Neuronal stem cell (in vitro differentiated cells): ENCODE measurements at regions not wholly inside any gene's neighbourhood (a gene's known extent, or its start where the extent isn't known, plus 50 kb on each side); places are given as distances from the start of the nearest gene placed in this dataset.

Experiments
- DNase-seq: peaks from one replicate; pipeline ENCODE4 v3.0.0-alpha.2; 2013; ENCODE audit warnings: low spot score
- H2AFZ ChIP-seq: one replicate; pipeline ENCODE4 v1.6.1; 2013; ENCODE audit warnings: mild to moderate bottlenecking, low read length, inconsistent platforms
- H2AK5ac ChIP-seq: 2 replicates; pipeline ENCODE4 v1.6.1; 2013; ENCODE audit warnings: low read depth, mild to moderate bottlenecking, inconsistent platforms, low read length, moderate library complexity, mixed read lengths
- H2BK120ac ChIP-seq: 2 replicates; pipeline ENCODE4 v1.6.1; 2013; ENCODE audit warnings: low read depth, mild to moderate bottlenecking, inconsistent platforms, low read length, moderate library complexity, mixed read lengths
- H2BK12ac ChIP-seq: one replicate; pipeline ENCODE4 v1.6.1; 2013; ENCODE audit warnings: low read length, inconsistent platforms
- H2BK15ac ChIP-seq: 2 replicates; pipeline ENCODE4 v1.6.1; 2013; ENCODE audit warnings: mild to moderate bottlenecking, low read length, inconsistent platforms, mixed read lengths
- H2BK5ac ChIP-seq: one replicate; pipeline ENCODE4 v1.6.1; 2013; ENCODE audit warnings: inconsistent platforms, mild to moderate bottlenecking, low read length, moderate library complexity
- H3K14ac ChIP-seq: one replicate; pipeline ENCODE4 v1.6.1; 2013; ENCODE audit warnings: low read length, inconsistent platforms
- H3K18ac ChIP-seq: 2 replicates; pipeline ENCODE4 v1.6.1; 2013; ENCODE audit warnings: low read length, inconsistent platforms
- H3K23ac ChIP-seq: 2 replicates; pipeline ENCODE4 v1.6.1; 2013; ENCODE audit warnings: low read depth, mild to moderate bottlenecking, mixed read lengths, low read length, inconsistent platforms; ENCODE audit not compliant: poor library complexity
- H3K27ac ChIP-seq: replicated peaks from 3 replicates; pipeline ENCODE4 v1.5.1; 2013; ENCODE audit warnings: low read length, inconsistent platforms
- H3K27me3 ChIP-seq, 3 experiments: 2 replicates each; pipeline ENCODE4 v1.6.1; 2013; ENCODE audit warnings: low read length in 3 of 3, mild to moderate bottlenecking in 2 of 3, inconsistent platforms in 1 of 3, low read depth in 1 of 3, mixed read lengths in 1 of 3, moderate library complexity in 1 of 3; ENCODE audit not compliant: control insufficient read depth in 3 of 3, insufficient read depth in 3 of 3
- H3K36me3 ChIP-seq, 2 donors: replicated peaks in 1 of 2; 2 replicates each; pipeline ENCODE4 v1.6.1; 2013; ENCODE audit warnings: low read length in 2 of 2; ENCODE audit not compliant: control insufficient read depth in 2 of 2, insufficient read depth in 2 of 2
- H3K4ac ChIP-seq: 2 replicates; pipeline ENCODE4 v1.6.1; 2013; ENCODE audit warnings: inconsistent platforms, mild to moderate bottlenecking, low read length, moderate library complexity
- H3K4me1 ChIP-seq, 2 donors: 1 replicate in 1 of 2; 2 replicates in 1 of 2; pipeline ENCODE4 v1.6.1; 2013; ENCODE audit warnings: low read length in 2 of 2, low read depth in 1 of 2; ENCODE audit not compliant: control insufficient read depth in 2 of 2, insufficient read depth in 1 of 2
- H3K4me2 ChIP-seq: one replicate; pipeline ENCODE4 v1.6.1; 2013; ENCODE audit warnings: mild to moderate bottlenecking, low read length, inconsistent platforms; ENCODE audit not compliant: insufficient read depth, poor library complexity, severe bottlenecking
- H3K4me3 ChIP-seq, 2 donors: 2 replicates each; pipeline ENCODE4 v1.5.1; 2013; ENCODE audit warnings: low read length in 2 of 2, mild to moderate bottlenecking in 2 of 2, inconsistent platforms in 1 of 2, moderate library complexity in 1 of 2
- H3K79me1 ChIP-seq: one replicate; pipeline ENCODE4 v1.6.1; 2013; ENCODE audit warnings: low read depth, mild to moderate bottlenecking, inconsistent platforms, low read length, moderate library complexity
- H3K9ac ChIP-seq: one replicate; pipeline ENCODE4 v1.6.1; 2013; ENCODE audit warnings: mild to moderate bottlenecking, low read depth, low read length, inconsistent platforms; ENCODE audit not compliant: poor library complexity
- H3K9me3 ChIP-seq, 2 donors: replicated peaks in 1 of 2; 2 replicates each; pipeline versions ENCODE3 to v1.6.1; 2013; ENCODE audit warnings: low read length in 2 of 2, mild to moderate bottlenecking in 2 of 2, inconsistent platforms in 1 of 2, low read depth in 1 of 2, mixed read lengths in 1 of 2, moderate library complexity in 1 of 2; ENCODE audit not compliant: control insufficient read depth in 2 of 2, insufficient read depth in 1 of 2
- H4K8ac ChIP-seq: one replicate; pipeline ENCODE4 v1.6.1; 2013; ENCODE audit warnings: low read depth, mild to moderate bottlenecking, inconsistent platforms, low read length, moderate library complexity
- H4K91ac ChIP-seq: one replicate; pipeline ENCODE4 v1.6.1; 2013; ENCODE audit warnings: low read length, low read depth, mild to moderate bottlenecking, inconsistent platforms; ENCODE audit not compliant: poor library complexity
- WGBS, 2 donors: extraction: QIAGEN DNeasy Blood & Tissue Kit; methylation state at CpG; one replicate each; pipeline ENCODE4 v1.1.7; 2013; ENCODE audit warnings: missing lambda C conversion rate in 2 of 2, mixed read lengths in 1 of 2; ENCODE audit not compliant: insufficient read length in 2 of 2, insufficient replicate concordance in 1 of 2; ENCODE audit errors: extremely low coverage in 2 of 2; 5-methylcytosine and 5-hydroxymethylcytosine counted together

DNA sequence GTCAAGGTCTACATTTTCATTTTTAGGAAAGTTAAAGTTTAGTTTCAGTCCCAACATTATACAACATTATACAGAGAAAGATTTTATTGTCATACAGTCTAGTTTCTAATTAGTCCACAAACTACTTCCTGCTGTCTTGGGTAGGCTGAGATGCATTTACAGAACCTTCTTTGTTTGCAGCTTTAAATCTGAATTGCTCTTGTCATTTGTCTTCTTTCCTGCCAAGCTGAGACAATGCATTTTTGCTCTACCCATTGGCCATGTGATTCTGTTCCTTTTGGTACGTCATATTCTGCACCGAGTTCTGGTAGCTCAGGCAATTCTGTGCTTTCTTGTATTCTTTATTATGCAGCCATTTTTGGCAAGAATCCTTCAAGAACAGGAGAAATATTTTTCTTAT, 228.5 kb downstream of the ATP23 start:
- Histone ChIP-seq H3K4me1 (no peaks in the 10 kb centered on the region), H2BK15ac (no peak overlapping the region), H3K18ac (no peak overlapping the region), H3K4ac (no peak overlapping the region), H3K4me2 (no peak overlapping the region), H3K4me3 (no peak overlapping the region), H2BK5ac (no peak overlapping the region), H3K27ac (no peak overlapping the region), H2AK5ac (no peak overlapping the region), H3K23ac (no peak overlapping the region), H2AFZ (no peak overlapping the region), H2BK120ac (no peak overlapping the region), H3K14ac (no peak overlapping the region), H4K8ac (no peak overlapping the region), H3K79me1 (no peaks in the 10 kb centered on the region), H4K91ac (no peak overlapping the region), H3K9ac (no peak overlapping the region), H3K36me3 (no peaks in the 10 kb centered on the region), H3K9me3 (no peaks in the 10 kb centered on the region), H2BK12ac (no peak overlapping the region), H3K27me3 (no peaks in the 10 kb centered on the region)
- WGBS, 2 donors, result no CpG with 5 or more reads among the region's 2 CpGs
- no peak for DNase-seq

DNA sequence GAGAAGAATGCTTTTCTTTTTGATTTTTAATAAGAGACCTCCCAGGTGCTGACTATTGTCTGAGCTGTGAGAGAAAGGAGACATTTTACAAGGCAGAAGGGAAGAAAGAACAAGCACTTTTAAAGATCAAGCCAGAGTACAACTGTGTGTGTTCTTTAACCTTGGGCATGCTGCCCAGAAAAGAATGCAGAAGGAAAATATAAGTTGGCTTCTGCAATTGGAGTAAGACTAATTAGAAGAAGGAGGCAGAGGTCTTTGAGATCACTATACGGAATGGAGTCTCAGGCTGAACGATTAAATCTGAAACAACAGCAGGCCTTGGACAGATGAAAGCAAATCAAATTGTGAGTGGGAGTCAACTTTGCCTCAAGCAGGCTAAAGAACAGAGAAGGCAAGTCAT, 230.5 kb downstream of the ATP23 start:
- Histone ChIP-seq H3K4me2 (no peak overlapping the region), H3K4me1 (no peaks in the 10 kb centered on the region), H2AFZ (no peak overlapping the region), H4K91ac (no peak overlapping the region), H3K79me1 (no peaks in the 10 kb centered on the region), H2BK5ac (no peak overlapping the region), H2BK120ac (no peak overlapping the region), H3K27me3 (no peaks in the 10 kb centered on the region), H3K18ac (no peak overlapping the region), H3K23ac (no peak overlapping the region), H4K8ac (no peak overlapping the region), H3K27ac (no peak overlapping the region), H2BK15ac (no peak overlapping the region), H2AK5ac (no peak overlapping the region), H3K4ac (no peak overlapping the region), H3K9ac (no peak overlapping the region), H2BK12ac (no peak overlapping the region), H3K4me3 (no peak overlapping the region), H3K14ac (no peak overlapping the region), H3K36me3 (no peaks in the 10 kb centered on the region), H3K9me3 (no peaks in the 10 kb centered on the region)
- no CpG with 5 or more reads among the region's 2 CpGs for WGBS, 2 donors
- no peak for DNase-seq

DNA sequence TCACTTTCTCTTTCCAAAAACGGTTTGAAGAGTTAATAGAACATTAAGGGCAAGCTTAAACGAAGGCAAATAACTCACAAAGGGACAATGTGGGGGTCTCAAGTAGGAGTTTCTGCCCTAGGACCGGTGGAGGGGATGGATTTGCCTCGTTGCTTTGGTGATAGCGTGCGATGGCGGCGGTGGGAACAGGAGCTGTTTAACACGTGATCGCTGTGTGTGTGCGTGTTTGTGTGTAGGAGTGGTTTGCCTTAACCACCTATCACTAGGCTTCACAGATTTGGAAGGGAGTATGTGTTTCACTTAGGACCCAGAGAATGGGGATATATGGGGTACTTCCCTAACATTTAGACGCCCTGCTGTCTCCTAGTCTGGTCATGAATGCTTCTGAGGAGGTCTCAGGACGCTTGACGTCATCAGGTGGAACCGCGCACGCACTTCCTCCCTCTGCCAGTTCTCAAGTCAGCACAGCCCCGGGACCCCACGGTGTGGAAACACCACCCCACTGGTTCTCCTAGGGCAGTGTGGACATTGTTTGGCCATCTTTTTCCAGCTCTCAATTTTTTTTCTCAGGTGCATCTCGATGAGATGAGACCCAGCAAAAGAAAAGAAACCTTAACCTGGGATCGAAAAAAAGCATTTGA, 231.2 kb downstream of the ATP23 start:
- no peak overlapping the region for H2BK5ac ChIP-seq
- H2AFZ ChIP-seq, result no peak overlapping the region
- no peaks in the 10 kb centered on the region for H3K36me3 ChIP-seq
- H4K91ac ChIP-seq, result no peak overlapping the region
- H2BK120ac ChIP-seq, result no peak overlapping the region
- WGBS, 2 donors, result no CpG with 5 or more reads among the region's 21 CpGs
- H3K14ac ChIP-seq, result no peak overlapping the region
- H3K4me1 ChIP-seq, result no peaks in the 10 kb centered on the region
- H3K79me1 ChIP-seq, result no peaks in the 10 kb centered on the region
- no peak overlapping the region for H3K4me2 ChIP-seq
- no peak overlapping the region for H3K9ac ChIP-seq
- H2BK12ac ChIP-seq, result no peak overlapping the region
- no peak for DNase-seq
- no peaks in the 10 kb centered on the region for H3K27me3 ChIP-seq
- no peak overlapping the region for H3K18ac ChIP-seq
- H4K8ac ChIP-seq, result no peak overlapping the region
- no peak overlapping the region for H3K23ac ChIP-seq
- H3K9me3 ChIP-seq, result no peaks in the 10 kb centered on the region
- no peak overlapping the region for H3K4me3 ChIP-seq
- H2AK5ac ChIP-seq, result no peak overlapping the region
- no peak overlapping the region for H3K4ac ChIP-seq
- no peak overlapping the region for H3K27ac ChIP-seq
- H2BK15ac ChIP-seq, result no peak overlapping the region

GRCh38 chr12:58174316-58174715, 232.9 kb downstream of the ATP23 start:
- no CpG with 5 or more reads among the region's 2 CpGs for WGBS, 2 donors
- H3K36me3 ChIP-seq, result no peaks in the 10 kb centered on the region
- H2AFZ ChIP-seq, result no peak overlapping the region
- no peaks in the 10 kb centered on the region for H3K27me3 ChIP-seq
- no peak overlapping the region for H3K23ac ChIP-seq
- H2BK120ac ChIP-seq, result no peak overlapping the region
- H3K4me3 ChIP-seq, result no peak overlapping the region
- H3K4me2 ChIP-seq, result no peak overlapping the region
- no peak overlapping the region for H3K27ac ChIP-seq
- H3K9ac ChIP-seq, result no peak overlapping the region
- no peak overlapping the region for H2BK15ac ChIP-seq
- H3K79me1 ChIP-seq, result no peaks in the 10 kb centered on the region
- no peak overlapping the region for H3K14ac ChIP-seq
- no peak overlapping the region for H3K18ac ChIP-seq
- no peak overlapping the region for H4K91ac ChIP-seq
- H2BK12ac ChIP-seq, result no peak overlapping the region
- H4K8ac ChIP-seq, result no peak overlapping the region
- no peak overlapping the region for H3K4ac ChIP-seq
- no peaks in the 10 kb centered on the region for H3K9me3 ChIP-seq
- H2BK5ac ChIP-seq, result no peak overlapping the region
- no peak overlapping the region for H2AK5ac ChIP-seq
- no peak for DNase-seq
- H3K4me1 ChIP-seq, result no peaks in the 10 kb centered on the region
